Upper lobe of left lung (tissue), 4 donors: ENCODE measurements at regions not wholly inside any gene's neighbourhood (a gene's known extent, or its start where the extent isn't known, plus 50 kb on each side); places are given as distances from the start of the nearest gene placed in this dataset.

Experiments
- CTCF ChIP-seq, 6 experiments: fragments of 450-650 bp in 4 of 6; fragments of 200-600 bp in 2 of 6; sonication (generic) in 2 of 6; IDR thresholded peaks; one replicate each; pipeline ENCODE4 v1.5.1; 2016 to 2019; ENCODE audit warnings: antibody characterized with exemption in 6 of 6
- EP300 ChIP-seq, 4 donors: sonication (generic); formaldehyde crosslinking; IDR thresholded peaks; one replicate each; pipeline ENCODE4 v1.5.1; 2017; ENCODE audit warnings: antibody characterized with exemption in 4 of 4, control low read depth in 2 of 4
- POLR2A ChIP-seq, 4 donors: fragments of 450-650 bp; IDR thresholded peaks; one replicate each; pipeline ENCODE4 v1.5.1; 2016 to 2017; ENCODE audit warnings: antibody characterized with exemption in 4 of 4, mild to moderate bottlenecking in 2 of 4

GRCh38 chr5:165786073-165786472 lies 2280.7 kb downstream of the MAT2B start:
- no peak for TF ChIP-seq EP300 (IDR thresholded peaks at IDR 0.05)
- no peak for TF ChIP-seq CTCF (IDR thresholded peaks at IDR 0.05)
- TF ChIP-seq POLR2A (IDR thresholded peaks at IDR 0.05), result no peak
